ENCODE measurements at regions not wholly inside any gene's neighbourhood (a gene's known extent, or its start where the extent isn't known, plus 50 kb on each side); places are given as distances from the start of the nearest gene placed in this dataset.

DNA sequence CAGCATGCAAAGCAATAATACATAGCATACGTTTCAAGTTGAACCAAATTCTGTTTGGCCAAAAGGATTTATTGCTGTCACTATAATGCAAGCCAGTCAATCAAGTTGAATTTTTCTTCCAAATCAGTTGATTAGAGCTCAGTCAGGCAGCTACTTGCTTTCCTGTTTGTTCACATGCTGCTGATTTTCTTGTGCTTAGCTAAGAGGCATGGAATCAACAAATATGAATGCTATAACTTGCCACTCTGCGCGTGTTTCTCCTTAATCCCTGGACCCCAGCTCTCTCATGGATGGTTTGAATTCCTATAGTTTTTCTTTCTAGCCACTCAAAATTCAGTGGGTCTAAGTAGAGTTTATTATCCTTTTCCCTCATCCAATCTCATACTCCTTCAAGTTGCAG is 311.3 kb downstream of the KLF5 start:
- no peak for DNase-seq

DNA sequence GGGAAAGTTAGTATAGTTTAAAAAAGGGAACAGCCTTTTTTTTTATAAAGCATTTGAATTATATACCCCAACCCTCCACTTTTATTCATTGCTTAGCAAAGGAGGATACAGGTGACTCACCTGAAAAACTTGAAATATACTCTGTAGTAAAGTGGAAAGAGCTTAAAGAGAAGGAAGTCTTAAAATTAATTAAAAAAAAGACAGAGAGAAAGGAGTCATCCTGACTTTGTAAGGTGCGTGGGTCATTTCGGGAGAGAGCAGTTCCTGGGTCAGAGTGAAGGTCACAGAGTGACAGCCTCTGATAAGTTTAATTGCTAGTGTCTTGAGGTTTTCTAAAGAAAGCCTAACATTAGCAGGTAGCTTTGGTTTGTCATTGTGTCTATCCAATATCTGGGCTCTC is 310.3 kb downstream of the KLF5 start:
- no peak for DNase-seq

DNA sequence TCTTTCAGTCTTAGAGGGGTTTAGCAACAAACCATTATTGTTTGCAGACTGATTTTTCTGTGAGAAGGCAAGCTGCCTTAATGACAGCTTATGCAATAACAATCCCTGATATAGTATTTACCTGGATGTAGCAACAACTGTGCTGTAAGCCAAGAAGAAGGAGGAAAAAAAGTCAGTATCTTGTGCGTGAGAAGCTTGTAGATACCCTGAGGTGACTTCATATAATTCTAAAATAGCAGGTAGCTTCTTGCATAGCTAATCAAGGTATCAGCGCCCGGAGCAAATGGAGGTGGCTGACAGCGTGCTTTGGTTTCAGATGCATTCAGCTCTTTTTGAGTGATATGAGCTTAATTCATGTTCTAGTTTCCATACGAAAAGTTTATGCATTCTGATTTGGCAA is 309.8 kb downstream of the KLF5 start:
- DNase-seq = no peak

DNA sequence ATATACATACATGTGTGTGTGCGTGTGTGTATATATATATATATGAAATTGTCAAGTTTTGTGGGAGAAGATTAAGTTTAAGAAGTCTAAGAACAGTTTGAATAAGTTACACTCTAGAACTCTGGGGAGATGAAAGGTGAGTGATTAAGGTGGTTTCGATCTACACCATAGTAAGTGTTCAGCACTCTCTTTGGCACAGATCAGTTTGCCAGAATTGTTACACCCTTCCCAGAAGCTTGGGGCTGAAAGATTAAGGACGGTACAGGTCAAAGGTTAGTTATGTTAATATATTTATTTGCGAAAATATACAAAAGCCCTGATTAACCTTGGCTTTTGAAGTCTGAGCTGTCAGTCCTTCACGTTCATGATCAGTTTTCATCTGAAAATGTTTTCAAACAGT is 309.1 kb downstream of the KLF5 start:
- DNase-seq = no peak

DNA sequence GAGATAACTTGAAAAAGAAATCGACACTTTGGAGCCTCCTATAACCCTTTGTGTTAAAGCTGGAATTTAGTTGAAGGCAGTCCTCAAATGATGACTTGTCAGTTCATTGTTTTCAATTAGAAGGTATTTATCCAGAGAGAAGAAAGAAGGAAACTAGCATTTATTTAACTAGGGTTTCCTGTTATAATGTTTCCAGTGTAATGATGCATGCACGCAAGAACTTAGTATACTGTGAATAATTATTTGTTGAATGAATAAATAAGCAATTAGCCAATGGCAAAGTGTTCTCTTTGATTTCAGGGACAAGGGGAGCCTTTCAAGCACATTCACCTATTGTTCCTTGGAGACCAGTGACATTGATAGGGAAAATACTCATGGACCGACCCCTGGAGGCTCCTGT is 307.4 kb downstream of the KLF5 start:
- DNase-seq = no peak

DNA sequence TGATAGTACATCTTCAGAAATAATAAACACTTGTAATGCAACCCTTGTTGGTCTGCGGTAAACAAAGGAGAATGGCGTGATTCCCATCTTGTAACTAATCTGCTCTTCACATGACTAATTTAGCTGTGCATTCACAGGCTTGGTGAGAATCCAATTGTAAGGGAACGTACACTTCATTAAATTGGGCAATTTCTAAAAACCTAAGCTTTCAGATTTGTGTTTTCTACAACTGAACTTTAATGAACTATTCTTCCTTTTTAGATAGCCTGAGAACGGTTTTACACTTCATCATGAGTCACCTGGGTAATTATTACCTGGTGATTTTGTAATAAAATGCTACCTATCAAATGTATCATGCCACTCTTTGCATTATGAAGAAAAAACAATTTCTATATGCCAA is 306.9 kb downstream of the KLF5 start:
- no peak for DNase-seq

DNA sequence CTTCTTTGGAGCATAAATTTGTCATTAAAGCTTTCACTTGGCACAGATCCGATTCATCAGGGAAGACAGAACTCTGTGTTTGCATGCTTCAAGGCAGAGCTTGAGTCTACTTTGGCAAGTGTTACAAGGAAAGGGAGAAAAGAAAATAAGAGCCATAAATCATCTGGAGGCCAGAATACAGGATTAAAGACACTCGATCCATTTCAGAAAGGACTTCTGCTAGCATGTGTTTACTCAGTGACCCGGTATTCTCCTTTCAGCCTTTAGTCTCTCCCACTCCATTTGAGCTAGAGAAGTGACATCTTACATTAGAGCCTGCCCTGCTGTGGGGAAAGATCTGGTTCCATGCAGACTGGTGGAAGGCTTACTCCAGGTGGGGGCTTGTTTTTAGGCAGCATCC is 306.4 kb downstream of the KLF5 start:
- no peak for DNase-seq

DNA sequence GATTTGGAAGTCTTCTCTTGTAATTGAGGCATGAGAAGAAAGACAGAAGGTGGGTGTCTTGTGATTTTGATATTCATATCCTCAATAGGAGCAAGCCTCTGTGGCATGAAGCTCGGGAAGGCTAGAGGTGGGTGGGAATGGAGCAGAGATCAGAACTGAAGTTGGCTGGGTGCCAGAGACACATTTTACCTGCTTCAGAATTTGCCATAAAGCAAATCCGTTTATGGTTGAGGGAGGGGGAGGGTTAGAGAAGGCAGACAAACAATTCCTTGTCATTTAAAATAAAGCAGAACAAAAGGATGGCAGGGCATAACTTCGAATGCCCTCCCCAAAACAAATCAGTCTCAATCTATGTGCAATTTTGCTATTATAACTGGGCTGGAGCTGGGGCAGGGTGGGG is 305.9 kb downstream of the KLF5 start:
- no peak for DNase-seq

DNA sequence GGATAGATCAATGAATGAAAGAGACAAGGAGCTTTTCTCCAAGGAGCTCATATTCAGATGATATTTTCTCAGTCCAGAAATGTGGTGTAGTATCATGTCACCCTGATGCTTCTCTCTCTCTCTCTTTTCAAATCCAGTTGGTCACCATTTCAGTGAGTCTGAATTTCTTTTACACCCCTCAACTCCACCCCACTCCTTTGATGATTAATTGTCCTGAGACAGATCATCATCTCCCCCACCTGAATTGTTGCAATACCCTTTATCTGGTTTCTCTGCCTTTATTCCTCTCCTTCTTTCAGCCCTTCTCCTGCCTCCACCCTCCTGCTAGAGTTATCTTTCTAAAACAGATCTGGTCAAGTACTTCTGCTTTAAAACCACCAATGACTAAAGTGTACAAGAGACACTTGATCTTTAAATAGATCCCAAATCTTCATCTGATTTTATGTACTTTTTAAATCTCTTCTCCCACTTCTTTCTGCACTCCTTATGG is 299.8 kb downstream of the KLF5 start:
- DNase-seq = no peak

DNA sequence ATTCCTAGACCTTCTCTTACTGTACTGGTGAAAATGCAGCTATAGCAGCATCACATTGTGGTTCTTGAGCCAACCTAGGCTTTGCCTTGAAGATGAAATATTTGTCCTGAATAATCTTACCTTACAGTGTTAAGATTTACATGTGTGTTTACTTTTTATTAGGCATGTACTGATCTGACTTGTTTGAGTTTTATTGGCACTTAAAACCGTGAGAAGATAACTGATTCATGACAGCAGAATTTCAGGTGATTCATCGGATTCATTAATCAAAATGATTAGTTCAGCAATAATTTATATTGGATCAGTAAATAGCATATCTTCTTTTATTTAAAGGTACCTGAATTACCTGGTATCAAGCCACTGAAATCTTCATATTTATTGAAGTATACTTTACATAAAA is 296.3 kb downstream of the KLF5 start:
- DNase-seq = no peak

DNA sequence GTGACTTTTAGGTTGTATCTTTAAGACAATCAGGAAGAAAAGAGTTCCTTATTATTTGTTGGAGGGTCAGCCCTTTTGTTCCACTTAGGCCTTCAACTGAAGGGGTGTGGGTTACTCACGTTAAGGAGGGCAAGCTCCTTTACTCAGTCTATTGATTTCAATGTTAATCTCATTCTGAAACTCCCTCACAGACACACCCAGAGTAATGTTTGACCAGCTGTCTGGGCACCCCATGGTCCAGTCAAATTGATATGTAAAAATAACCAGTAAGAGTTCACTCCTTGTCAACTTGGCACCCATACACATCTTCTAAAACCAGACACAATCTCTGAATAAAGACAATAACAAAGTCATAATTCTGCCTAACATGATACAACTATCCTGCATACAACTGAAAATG is 292.9 kb downstream of the KLF5 start:
- DNase-seq = no peak

DNA sequence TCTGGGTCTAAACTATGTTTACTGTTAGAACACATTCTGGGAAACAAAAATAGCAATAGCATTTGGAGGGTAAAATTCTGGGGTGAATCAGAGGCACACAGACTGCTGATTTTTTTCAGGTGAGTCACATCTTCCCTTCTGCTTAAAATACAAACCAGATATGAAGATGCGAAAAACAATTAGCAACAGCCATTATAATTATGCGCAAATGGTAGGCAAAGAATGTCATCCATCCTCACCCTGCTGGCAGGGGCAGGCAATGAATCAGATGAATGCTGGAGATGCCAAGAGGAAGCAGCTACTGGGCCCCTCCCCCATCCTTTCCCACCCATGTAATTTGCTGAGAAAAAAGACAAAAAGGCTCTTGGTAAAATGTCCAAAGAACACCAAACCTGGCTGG is 282.9 kb downstream of the KLF5 start:
- peak in 2 of 3 donors; percentile 9 for DNase-seq

DNA sequence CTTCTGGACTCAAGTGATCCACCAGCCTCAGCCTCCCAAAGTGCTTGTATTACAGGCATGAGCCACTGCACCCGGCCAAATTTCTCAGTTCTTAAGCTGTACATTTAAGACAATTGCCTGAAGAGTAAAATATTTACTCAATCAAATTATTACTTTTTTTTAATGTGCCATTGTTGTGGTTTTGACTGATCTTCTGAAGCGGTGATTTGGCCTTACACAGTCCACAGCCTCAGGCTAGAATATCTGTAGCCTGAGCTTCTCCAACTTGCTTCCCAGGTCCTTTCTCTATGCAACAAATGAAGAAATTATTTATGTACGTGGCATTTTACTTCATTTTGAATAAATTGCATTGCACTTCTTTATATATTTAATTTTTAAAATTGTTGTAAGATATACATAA is 281.3 kb downstream of the KLF5 start:
- DNase-seq = no peak

DNA sequence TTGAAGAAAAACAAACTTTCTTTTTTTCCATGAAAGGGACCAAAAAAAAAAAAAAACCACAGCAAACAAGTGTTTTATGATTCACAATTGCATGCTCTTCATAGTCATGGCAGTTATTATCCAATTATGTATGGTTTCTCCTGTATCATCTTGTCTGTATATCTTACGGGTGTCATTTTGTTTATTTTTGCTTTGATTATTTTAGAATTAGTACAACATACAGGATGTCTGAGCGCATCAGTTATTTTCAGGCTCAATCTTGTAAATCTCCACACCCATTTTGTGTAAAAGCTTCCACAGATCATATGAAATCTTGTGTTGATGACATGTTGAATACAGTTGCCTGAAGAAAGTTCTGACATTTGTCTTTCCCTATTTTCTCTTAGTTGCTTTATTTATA is 280.3 kb downstream of the KLF5 start:
- DNase-seq = no peak

DNA sequence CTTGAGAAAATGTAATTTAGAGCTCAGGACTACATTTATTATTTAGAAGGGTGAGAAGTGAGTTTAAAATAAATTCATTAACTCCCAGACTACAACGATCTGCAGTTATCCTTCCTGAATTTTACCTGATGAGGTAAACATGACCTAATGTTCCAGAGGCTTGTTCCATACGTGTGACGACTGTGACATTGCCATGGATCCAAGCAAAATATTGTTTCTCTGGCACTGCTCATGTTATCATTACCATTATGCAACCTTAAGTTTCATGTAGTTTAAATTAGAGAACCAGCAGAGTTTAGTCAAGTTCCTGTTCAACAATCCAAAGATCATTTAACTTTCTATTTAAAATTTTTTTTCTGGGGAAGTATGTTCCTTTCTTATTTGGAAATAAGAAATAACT is 279.6 kb downstream of the KLF5 start:
- peak in 2 of 3 donors; percentile 8 to 44 for DNase-seq

DNA sequence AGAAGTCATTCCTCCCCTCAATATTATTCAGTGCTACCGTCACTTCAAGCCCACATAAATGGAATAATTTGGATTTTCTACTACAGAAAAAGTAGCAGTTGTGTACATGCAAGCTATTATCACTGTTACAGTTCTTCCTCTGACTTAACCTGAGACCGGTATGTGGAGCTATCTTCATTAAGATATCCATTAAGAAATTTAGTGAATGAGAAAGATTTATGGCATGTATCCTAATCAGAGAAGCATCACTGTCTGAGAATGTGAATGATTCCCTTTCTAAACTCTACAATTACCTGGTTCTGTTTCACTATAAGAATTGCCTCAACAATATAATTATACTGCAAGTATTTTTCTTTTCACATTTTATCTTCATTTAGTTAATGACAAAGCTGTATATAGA is 278.7 kb downstream of the KLF5 start:
- no peak for DNase-seq

DNA sequence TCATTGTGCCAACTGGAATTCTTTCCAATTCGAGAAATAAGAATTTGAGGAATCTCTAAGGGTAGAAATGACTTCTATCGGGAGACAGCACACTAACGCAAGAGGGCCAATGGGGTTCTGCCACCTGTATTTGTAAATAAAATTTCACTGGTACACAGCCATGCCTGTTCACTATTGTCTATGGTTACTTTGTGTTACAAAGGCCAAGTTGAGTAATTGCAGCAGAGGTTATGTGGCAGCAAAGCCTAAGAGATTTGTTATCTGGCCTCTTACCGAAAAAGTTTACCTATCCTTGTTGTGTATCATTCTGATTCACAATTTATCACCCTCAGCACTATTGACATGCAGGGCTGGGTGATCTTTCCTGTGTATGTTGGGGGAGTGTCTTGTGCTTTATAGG is 278.0 kb downstream of the KLF5 start:
- no peak for DNase-seq

DNA sequence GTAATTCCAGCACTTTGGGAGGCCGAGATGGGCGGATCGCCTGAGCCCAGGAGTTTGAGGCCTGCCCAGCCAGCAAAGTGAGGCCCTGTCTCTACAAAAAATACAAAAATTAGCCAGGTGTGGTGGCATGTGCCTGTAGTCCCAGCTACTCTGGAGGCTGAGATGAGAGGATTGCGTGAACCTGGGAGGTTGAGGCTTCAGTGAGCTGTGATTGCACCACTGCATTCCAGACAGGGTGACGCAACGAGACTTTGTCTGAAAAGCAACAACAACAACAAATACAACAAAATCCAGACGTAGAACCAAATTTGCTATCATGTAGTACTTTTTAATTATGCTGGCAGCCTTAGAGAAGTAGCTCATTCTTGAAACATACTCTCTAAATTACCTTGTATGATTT is 277.1 kb downstream of the KLF5 start:
- no peak for DNase-seq

DNA sequence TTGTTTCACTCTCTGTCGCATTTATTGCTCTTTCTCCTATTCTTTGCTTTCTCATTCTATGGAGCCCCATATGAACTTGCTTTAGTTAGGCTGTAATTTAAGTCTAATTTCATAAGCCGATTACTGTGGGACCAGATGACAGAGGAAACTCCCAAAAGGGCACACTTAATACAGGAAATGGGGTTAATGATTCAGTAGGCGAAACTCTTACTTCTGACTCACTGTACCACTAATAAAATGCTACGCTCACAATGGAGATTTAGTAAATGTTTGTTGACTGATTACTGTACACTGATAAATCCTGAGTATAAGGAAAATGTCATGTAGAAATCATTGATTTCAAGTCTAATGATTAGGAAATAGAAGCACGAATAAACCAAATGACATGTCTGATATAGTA is 276.4 kb downstream of the KLF5 start:
- peak; percentile 55 to 74 (median 66) for DNase-seq

DNA sequence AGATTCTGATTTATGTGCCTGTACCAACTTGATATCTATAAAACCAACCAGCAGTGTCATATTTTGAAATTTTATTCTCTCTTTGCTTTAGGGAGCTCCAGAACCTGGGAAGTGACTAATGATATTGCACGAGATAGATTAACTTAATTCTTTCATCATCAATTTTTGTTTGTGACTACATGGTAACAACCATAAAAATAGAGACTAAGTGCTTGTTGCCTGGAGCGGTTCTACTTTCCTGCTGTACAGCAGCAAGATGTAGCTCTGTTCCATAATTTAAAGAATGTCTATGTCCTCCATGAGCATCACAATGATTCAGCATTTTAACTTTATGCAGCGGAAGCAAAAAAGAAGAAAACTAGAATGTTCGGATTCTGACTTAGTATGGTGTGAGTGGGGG is 275.6 kb downstream of the KLF5 start:
- DNase-seq = peak in 2 of 3 donors; percentile 22 to 40

DNA sequence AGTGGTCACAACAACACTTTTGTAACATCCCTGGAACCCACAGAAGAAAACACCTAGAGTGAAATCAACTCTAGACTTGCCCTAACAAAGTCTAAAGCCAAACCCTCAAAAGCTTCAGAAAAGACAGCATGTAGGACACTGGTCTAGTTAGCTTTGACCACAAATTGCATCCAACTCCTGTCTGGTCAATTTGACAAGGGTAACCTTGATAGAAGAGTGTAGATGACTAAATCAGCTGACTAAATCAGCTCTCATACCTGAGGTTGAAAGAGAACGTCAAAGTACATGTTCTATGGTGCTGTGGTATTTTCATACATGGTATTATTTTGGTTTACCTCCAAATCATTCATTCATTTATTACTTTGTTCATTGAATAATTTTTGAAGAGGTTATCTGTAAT is 272.8 kb downstream of the KLF5 start:
- no peak for DNase-seq

DNA sequence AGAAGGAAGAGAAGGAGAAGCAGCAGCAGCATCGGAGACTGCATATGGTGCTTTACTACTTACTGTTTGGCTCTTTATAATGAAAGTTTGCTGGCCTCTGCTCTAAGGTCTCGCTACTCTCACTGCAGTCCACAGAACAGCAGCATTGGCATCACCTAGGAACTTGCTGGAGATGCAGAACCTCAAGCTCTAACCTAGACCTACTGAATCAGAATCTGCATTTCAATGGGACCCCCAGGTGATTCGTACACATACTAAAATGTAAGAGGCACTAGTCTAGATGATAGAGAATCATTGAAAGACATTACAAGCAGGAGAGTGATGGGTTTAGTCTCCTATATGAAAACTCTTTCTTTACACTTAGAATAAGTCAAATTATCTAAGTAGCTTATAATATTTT is 270.6 kb downstream of the KLF5 start:
- DNase-seq = no peak

DNA sequence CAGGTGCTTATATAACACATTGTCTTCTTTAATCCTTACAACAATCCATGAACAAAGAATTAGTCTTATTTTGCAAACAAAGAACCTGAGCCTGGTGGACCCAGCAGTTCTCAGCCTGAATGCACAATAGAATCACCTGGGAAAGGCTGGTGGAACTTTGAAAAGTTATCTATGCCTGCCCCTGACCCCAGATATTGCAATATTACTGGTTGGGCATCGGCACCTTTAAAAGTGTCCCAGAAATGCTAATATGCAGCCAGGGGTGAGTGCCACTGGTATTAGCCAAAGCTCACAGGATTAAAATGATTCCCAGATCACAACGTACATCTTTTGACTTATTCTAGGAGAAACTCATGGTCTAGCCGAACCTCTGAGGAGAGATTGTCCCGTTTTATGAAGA is 268.8 kb downstream of the KLF5 start:
- DNase-seq = no peak

DNA sequence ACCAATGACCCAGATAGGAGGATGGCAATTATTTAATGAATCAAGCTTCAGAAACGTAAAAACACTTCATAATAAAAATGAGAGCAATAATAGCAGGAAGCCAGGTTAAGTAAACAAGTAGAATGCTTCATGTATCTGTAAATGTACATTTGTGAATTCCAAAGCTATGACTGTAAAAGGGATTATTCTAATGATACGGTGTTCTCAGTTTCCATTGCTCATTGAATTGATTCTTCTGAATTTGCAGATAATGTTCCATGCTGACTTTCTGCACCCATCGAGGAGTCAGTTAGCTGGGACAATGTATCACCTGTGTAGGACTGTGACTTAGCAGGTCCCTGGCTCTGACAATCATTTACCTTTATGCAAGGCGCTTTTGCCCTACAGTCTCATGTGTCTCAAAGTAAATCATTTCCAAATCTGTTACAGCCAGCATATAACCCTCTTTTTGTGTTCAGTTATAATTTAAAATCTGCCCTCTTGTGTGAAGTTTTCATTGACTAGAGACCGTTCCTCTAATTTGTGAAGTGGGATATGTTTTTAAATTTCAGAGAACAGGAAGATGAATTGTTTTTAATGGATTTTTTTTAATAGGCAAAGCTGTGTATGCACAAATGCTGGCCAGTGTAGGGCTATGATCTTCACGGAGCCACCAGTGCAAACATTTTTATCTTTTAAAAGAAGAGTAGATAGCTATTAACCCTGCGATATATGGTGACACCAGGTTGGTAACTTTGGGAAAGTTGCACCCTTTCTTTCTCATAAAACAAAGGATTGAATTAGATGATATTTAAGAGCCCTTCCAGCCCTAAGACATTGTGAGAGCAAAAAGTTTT is 267.1 kb downstream of the KLF5 start:
- no peak for DNase-seq

Data from suppressor macrophage treated with lipopolysaccharide for 1 hour (primary cell).